Astrocyte (in vitro differentiated cells and primary cell): ENCODE measurements at regions not wholly inside any gene's neighbourhood (a gene's known extent, or its start where the extent isn't known, plus 50 kb on each side); places are given as distances from the start of the nearest gene placed in this dataset.

Experiments
- EZH2 ChIP-seq: IDR thresholded peaks from 2 replicates; pipeline ENCODE4 v1.6.1; 2012; ENCODE audit warnings: mild to moderate bottlenecking, low read length, inconsistent platforms; ENCODE audit not compliant: insufficient read depth
- TF ChIP-seq, protein P1 (sequence below): IDR thresholded peaks from 2 replicates; pipeline ENCODE4 v1.5.1; 2011; ENCODE audit warnings: low read depth, mild to moderate bottlenecking, inconsistent platforms, low read length, moderate library complexity; ENCODE audit not compliant: insufficient read depth

DNA sequence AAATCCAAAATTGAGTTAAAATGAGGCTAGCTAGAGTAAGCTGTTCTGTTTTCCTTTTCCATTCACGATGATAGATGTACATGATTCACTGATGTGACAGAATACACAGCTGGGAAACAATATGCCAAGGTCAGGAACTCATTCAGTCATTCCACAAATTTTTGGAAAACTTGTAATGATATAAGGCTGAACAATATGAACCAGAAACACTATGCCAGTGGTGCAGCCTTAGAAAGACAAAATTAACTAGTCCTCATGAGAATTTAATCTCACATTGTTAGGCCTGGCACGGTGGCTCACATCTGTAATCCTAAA, 50.0 kb upstream of the NDST3 start:
- TF ChIP-seq, protein P1, sequence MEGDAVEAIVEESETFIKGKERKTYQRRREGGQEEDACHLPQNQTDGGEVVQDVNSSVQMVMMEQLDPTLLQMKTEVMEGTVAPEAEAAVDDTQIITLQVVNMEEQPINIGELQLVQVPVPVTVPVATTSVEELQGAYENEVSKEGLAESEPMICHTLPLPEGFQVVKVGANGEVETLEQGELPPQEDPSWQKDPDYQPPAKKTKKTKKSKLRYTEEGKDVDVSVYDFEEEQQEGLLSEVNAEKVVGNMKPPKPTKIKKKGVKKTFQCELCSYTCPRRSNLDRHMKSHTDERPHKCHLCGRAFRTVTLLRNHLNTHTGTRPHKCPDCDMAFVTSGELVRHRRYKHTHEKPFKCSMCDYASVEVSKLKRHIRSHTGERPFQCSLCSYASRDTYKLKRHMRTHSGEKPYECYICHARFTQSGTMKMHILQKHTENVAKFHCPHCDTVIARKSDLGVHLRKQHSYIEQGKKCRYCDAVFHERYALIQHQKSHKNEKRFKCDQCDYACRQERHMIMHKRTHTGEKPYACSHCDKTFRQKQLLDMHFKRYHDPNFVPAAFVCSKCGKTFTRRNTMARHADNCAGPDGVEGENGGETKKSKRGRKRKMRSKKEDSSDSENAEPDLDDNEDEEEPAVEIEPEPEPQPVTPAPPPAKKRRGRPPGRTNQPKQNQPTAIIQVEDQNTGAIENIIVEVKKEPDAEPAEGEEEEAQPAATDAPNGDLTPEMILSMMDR, result no peak
- TF ChIP-seq EZH2, result no peak
